ENCODE measurements at regions not wholly inside any gene's neighbourhood (a gene's known extent, or its start where the extent isn't known, plus 50 kb on each side); places are given as distances from the start of the nearest gene placed in this dataset.

- no peak for DNase-seq
- no peaks in the 10 kb centered on the region for H3K36me3 ChIP-seq (replicated peaks; ENCODE audit: control insufficient read depth, insufficient read depth, low read length)
- H3K4me3 ChIP-seq (ENCODE audit: insufficient read depth, low read depth, low read length): no peak overlapping the region
- no peaks in the 10 kb centered on the region for H3K27me3 ChIP-seq (ENCODE audit: control insufficient read depth, insufficient read depth, low read length)
Observed at GRCh38 chr7:13293264-13294002, 606.0 kb downstream of the ARL4A start.

- Histone ChIP-seq H3K4me3 (ENCODE audit: insufficient read depth, low read depth, low read length) (no peak overlapping the region), H3K27me3 (ENCODE audit: control insufficient read depth, insufficient read depth, low read length) (no peaks in the 10 kb centered on the region), H3K36me3 (replicated peaks; ENCODE audit: control insufficient read depth, insufficient read depth, low read length) (no peaks in the 10 kb centered on the region)
- DNase-seq: no peak
Observed at GRCh38 chr7:13307040-13307439, 619.6 kb downstream of the ARL4A start.

- Histone ChIP-seq H3K27me3 (ENCODE audit: control insufficient read depth, insufficient read depth, low read length) (no peaks in the 10 kb centered on the region), H3K36me3 (replicated peaks; ENCODE audit: control insufficient read depth, insufficient read depth, low read length) (no peaks in the 10 kb centered on the region), H3K4me3 (ENCODE audit: insufficient read depth, low read depth, low read length) (no peak overlapping the region)
- DNase-seq: no peak
Observed at GRCh38 chr7:13308423-13308822, 621.0 kb downstream of the ARL4A start.

- DNase-seq: no peak
- no peak overlapping the region for H3K4me3 ChIP-seq (ENCODE audit: insufficient read depth, low read depth, low read length)
- no peaks in the 10 kb centered on the region for H3K36me3 ChIP-seq (replicated peaks; ENCODE audit: control insufficient read depth, insufficient read depth, low read length)
- H3K27me3 ChIP-seq (ENCODE audit: control insufficient read depth, insufficient read depth, low read length): no peaks in the 10 kb centered on the region
Observed at GRCh38 chr7:13309535-13309934, 622.1 kb downstream of the ARL4A start.

GRCh38 chr7:13312307-13312706, 624.9 kb downstream of the ARL4A start:
- H3K4me3 ChIP-seq (ENCODE audit: insufficient read depth, low read depth, low read length): no peak overlapping the region
- no peaks in the 10 kb centered on the region for H3K36me3 ChIP-seq (replicated peaks; ENCODE audit: control insufficient read depth, insufficient read depth, low read length)
- DNase-seq: no peak
- H3K27me3 ChIP-seq (ENCODE audit: control insufficient read depth, insufficient read depth, low read length): no peaks in the 10 kb centered on the region

- no peaks in the 10 kb centered on the region for H3K27me3 ChIP-seq (ENCODE audit: control insufficient read depth, insufficient read depth, low read length)
- H3K4me3 ChIP-seq (ENCODE audit: insufficient read depth, low read depth, low read length): no peak overlapping the region
- no peak for DNase-seq
- H3K36me3 ChIP-seq (replicated peaks; ENCODE audit: control insufficient read depth, insufficient read depth, low read length): no peaks in the 10 kb centered on the region
Observed at GRCh38 chr7:13320333-13320732, 632.9 kb downstream of the ARL4A start.

DNA sequence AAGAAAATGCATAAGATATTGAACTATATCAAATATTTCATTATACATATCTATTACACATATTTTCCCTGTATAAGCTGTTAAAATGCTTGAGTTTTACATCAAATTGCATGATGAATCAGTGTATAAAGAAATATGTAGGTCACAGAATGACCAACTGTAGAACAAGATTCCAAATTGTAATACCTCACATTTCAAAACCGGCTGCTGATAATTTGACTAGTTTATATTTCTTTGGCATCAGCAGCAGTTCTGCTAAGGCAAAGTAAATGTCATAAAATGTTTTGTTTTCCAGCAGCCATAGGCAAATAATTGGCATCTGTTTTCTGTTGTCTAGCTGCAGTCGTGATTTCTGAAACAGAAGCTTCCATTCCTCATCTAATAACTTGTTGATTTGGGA, 633.9 kb downstream of the ARL4A start:
- Histone ChIP-seq H3K27me3 (ENCODE audit: control insufficient read depth, insufficient read depth, low read length) (no peaks in the 10 kb centered on the region), H3K36me3 (replicated peaks; ENCODE audit: control insufficient read depth, insufficient read depth, low read length) (no peaks in the 10 kb centered on the region), H3K4me3 (ENCODE audit: insufficient read depth, low read depth, low read length) (no peak overlapping the region)
- DNase-seq: no peak

- Histone ChIP-seq H3K36me3 (replicated peaks; ENCODE audit: control insufficient read depth, insufficient read depth, low read length) (no peaks in the 10 kb centered on the region), H3K27me3 (ENCODE audit: control insufficient read depth, insufficient read depth, low read length) (no peaks in the 10 kb centered on the region), H3K4me3 (ENCODE audit: insufficient read depth, low read depth, low read length) (no peak overlapping the region)
- no peak for DNase-seq
Observed at GRCh38 chr7:13322126-13322525, 634.7 kb downstream of the ARL4A start.

DNA sequence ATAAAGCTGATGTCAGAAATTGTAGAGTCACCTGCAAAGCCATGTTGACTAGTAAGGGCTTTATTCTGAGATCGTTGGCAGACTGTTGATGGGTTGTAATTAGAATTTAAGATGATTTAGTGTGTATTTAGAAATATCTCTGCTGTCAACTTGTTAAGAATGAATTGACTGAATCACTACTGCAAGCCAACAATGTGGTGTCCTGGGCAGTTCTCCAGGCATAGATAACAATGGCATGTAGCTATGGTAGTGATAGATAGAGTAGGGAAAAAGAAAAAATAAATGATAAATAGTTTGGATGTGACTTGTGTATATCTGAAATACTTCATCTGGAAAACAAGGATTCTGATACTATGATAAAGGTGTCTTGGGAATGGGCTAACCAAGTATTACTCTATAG, 640.2 kb downstream of the ARL4A start:
- Histone ChIP-seq H3K36me3 (replicated peaks; ENCODE audit: control insufficient read depth, insufficient read depth, low read length) (no peaks in the 10 kb centered on the region), H3K27me3 (ENCODE audit: control insufficient read depth, insufficient read depth, low read length) (no peaks in the 10 kb centered on the region), H3K4me3 (ENCODE audit: insufficient read depth, low read depth, low read length) (no peak overlapping the region)
- no peak for DNase-seq

- no peaks in the 10 kb centered on the region for H3K36me3 ChIP-seq (replicated peaks; ENCODE audit: control insufficient read depth, insufficient read depth, low read length)
- no peaks in the 10 kb centered on the region for H3K27me3 ChIP-seq (ENCODE audit: control insufficient read depth, insufficient read depth, low read length)
- no peak for DNase-seq
- no peak overlapping the region for H3K4me3 ChIP-seq (ENCODE audit: insufficient read depth, low read depth, low read length)
Observed at GRCh38 chr7:13333371-13333770, 645.9 kb downstream of the ARL4A start.

- no peaks in the 10 kb centered on the region for H3K36me3 ChIP-seq (replicated peaks; ENCODE audit: control insufficient read depth, insufficient read depth, low read length)
- no peak for DNase-seq
- no peaks in the 10 kb centered on the region for H3K27me3 ChIP-seq (ENCODE audit: control insufficient read depth, insufficient read depth, low read length)
- no peak overlapping the region for H3K4me3 ChIP-seq (ENCODE audit: insufficient read depth, low read depth, low read length)
Observed at GRCh38 chr7:13336227-13336626, 648.8 kb downstream of the ARL4A start.

DNA sequence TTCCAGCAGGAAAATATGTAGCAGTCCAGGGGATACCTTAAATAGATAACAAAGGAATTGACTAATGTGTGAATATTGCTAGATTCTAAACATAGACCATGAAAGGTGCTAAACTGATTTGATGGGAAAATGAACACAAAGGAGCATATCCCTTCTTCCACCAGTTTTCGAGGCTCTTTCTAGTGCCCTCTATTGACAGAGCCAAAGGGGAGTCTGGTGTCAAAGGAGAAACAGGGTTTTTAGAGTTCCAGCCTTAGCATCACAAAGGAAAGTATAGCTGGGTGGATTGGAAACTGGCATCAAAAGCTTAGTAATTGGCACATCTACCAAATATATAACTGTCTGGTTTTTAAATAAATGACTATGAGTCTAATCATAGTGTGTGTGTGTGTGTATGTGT, 636.8 kb downstream of the ETV1 start:
- no peak for DNase-seq
- no peaks in the 10 kb centered on the region for H3K36me3 ChIP-seq (replicated peaks; ENCODE audit: control insufficient read depth, insufficient read depth, low read length)
- no peaks in the 10 kb centered on the region for H3K27me3 ChIP-seq (ENCODE audit: control insufficient read depth, insufficient read depth, low read length)
- no peak overlapping the region for H3K4me3 ChIP-seq (ENCODE audit: insufficient read depth, low read depth, low read length)

- no peak for DNase-seq
- Histone ChIP-seq H3K27me3 (ENCODE audit: control insufficient read depth, insufficient read depth, low read length) (no peaks in the 10 kb centered on the region), H3K4me3 (ENCODE audit: insufficient read depth, low read depth, low read length) (no peak overlapping the region), H3K36me3 (replicated peaks; ENCODE audit: control insufficient read depth, insufficient read depth, low read length) (no peaks in the 10 kb centered on the region)
Observed at GRCh38 chr7:13359656-13360055, 629.8 kb downstream of the ETV1 start.

GRCh38 chr7:13386741-13387140, 602.7 kb downstream of the ETV1 start:
- Histone ChIP-seq H3K36me3 (replicated peaks; ENCODE audit: control insufficient read depth, insufficient read depth, low read length) (no peaks in the 10 kb centered on the region), H3K4me3 (ENCODE audit: insufficient read depth, low read depth, low read length) (no peak overlapping the region), H3K27me3 (ENCODE audit: control insufficient read depth, insufficient read depth, low read length) (no peaks in the 10 kb centered on the region)
- DNase-seq: no peak

DNA sequence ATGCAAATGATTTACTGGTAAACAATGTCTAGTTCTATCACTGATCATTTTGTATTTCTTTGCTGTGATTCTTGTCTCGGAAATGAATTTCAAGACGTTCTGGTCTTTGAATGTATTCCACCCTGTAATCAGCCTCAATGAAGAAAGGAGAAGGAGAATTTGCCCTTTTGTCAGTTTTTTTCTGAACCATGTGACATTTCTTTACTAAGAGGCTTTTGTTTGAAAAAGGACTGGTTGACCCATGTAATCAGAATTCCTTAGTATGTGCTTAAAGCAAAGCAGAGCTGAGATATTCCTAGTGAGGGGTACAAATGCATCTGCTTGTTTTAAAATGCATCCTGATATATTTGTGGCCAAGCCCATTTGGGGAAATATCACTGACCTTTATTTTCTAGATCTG, 581.6 kb downstream of the ETV1 start:
- DNase-seq: no peak
- no peaks in the 10 kb centered on the region for H3K36me3 ChIP-seq (replicated peaks; ENCODE audit: control insufficient read depth, insufficient read depth, low read length)
- no peaks in the 10 kb centered on the region for H3K27me3 ChIP-seq (ENCODE audit: control insufficient read depth, insufficient read depth, low read length)
- no peak overlapping the region for H3K4me3 ChIP-seq (ENCODE audit: insufficient read depth, low read depth, low read length)

GRCh38 chr7:13411151-13411550, 578.3 kb downstream of the ETV1 start:
- Histone ChIP-seq H3K27me3 (ENCODE audit: control insufficient read depth, insufficient read depth, low read length) (no peaks in the 10 kb centered on the region), H3K36me3 (replicated peaks; ENCODE audit: control insufficient read depth, insufficient read depth, low read length) (no peaks in the 10 kb centered on the region), H3K4me3 (ENCODE audit: insufficient read depth, low read depth, low read length) (no peak overlapping the region)
- no peak for DNase-seq

All from H7 (cell line).